ENCODE measurements at regions not wholly inside any gene's neighbourhood (a gene's known extent, or its start where the extent isn't known, plus 50 kb on each side); places are given as distances from the start of the nearest gene placed in this dataset.

DNA sequence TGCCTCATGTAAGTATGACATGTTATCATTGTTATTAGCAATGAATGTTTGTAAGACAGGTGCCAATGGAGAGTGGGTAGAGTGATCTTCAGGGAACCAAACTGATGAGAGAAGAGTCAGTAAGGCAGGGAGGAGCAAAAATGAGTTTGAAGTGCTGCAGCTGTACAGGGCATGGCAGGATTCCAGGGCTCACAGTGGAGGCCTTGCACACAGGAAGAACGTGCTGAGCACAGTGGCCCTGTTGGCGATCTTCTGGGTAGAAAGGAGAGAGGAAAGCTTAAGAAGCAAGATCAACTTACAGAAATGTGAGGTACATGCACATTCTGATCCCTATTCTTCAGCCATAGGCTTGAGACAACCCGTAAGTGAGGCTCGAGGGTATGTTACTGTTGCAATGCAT, 219.3 kb upstream of the TMEM45B start:
- Mint-ChIP-seq H3K9me3 (peaks cover 0 to 9% (median 0%) of the 10 kb centered on the region in 6 donors), H3K27me3 (ENCODE audit: low read depth in 3 of 3) (peaks cover 0 to 3% (median 2%) of the 10 kb centered on the region in 3 donors), H3K4me1 (no peaks in the 10 kb centered on the region), H3K4me3 (no peak overlapping the region), H3K36me3 (no peaks in the 10 kb centered on the region), H3K27ac (no peak overlapping the region)
- no peak for DNase-seq

DNA sequence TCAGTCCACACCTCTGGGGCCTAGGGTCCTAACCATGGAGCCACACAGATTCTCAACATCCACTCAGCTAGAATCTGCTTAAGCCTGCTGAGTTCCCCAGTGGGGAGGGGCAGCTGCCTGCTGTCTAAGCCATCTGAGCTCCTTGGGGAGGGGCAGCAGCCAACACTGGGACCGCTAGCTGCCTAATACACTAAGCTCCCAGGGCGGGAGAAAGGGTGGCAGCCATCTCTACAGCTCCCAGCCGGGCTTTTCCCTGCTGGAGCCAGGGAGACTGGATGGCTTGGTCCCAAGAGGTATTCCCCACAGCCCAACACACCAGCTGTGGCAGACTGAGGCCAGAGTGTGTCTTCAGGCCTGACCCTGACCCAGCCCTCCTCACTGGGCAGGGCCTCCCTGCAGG, 217.3 kb upstream of the TMEM45B start:
- Mint-ChIP-seq H3K4me3 (no peak overlapping the region), H3K36me3 (no peaks in the 10 kb centered on the region), H3K4me1 (no peaks in the 10 kb centered on the region), H3K27ac (no peak overlapping the region), H3K27me3 (ENCODE audit: low read depth in 3 of 3) (peaks cover 0 to 2% (median 2%) of the 10 kb centered on the region in 3 donors), H3K9me3 (peaks cover 0 to 9% (median 0%) of the 10 kb centered on the region in 6 donors)
- DNase-seq, result no peak

- H3K4me3 Mint-ChIP-seq, result no peak overlapping the region
- peaks cover 0 to 3% (median 0%) of the 10 kb centered on the region in 6 donors for H3K9me3 Mint-ChIP-seq
- no peak overlapping the region for H3K27ac Mint-ChIP-seq
- peaks cover 0 to 4% (median 0%) of the 10 kb centered on the region in 3 donors for H3K27me3 Mint-ChIP-seq (ENCODE audit: low read depth in 3 of 3)
- H3K4me1 Mint-ChIP-seq, result no peaks in the 10 kb centered on the region
- H3K36me3 Mint-ChIP-seq, result no peaks in the 10 kb centered on the region
- DNase-seq, result no peak
Observed at GRCh38 chr11:129605815-129606214, 209.8 kb upstream of the TMEM45B start.

DNA sequence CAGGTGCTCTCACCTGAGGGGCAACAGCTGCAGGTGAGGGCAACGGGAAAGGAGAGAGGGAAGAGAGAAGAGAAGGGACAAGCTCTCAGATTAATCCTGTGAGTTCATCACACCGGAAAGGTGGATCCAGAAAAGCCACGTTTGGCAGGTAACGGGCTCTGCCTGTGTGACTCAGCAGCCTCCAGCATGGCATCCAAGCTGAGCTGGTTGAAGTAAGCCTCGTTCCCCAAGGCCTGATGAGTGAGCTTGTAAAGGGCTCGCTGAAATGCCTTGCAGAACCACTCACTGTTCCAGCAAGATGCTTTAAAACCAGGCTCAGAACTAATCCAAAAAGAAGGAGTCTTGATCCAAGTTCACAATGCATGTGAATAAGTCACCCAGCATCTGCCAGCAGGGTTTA, 206.9 kb upstream of the TMEM45B start:
- no peaks in the 10 kb centered on the region for H3K4me1 Mint-ChIP-seq
- H3K4me3 Mint-ChIP-seq, result no peak overlapping the region
- no peak for DNase-seq
- H3K27ac Mint-ChIP-seq, result no peak overlapping the region
- H3K36me3 Mint-ChIP-seq, result no peaks in the 10 kb centered on the region
- H3K9me3 Mint-ChIP-seq, result peaks cover 0 to 3% (median 0%) of the 10 kb centered on the region in 6 donors
- peaks cover 0 to 4% (median 0%) of the 10 kb centered on the region in 3 donors for H3K27me3 Mint-ChIP-seq (ENCODE audit: low read depth in 3 of 3)

GRCh38 chr11:129610125-129610524, 205.5 kb upstream of the TMEM45B start:
- peaks cover 0 to 7% (median 0%) of the 10 kb centered on the region in 3 donors for H3K27me3 Mint-ChIP-seq (ENCODE audit: low read depth in 3 of 3)
- H3K27ac Mint-ChIP-seq, result no peak overlapping the region
- no peaks in the 10 kb centered on the region for H3K36me3 Mint-ChIP-seq

GRCh38 chr11:129610545-129610944, 205.1 kb upstream of the TMEM45B start:
- no peak for DNase-seq
- Mint-ChIP-seq H3K27ac (no peak overlapping the region), H3K9me3 (peaks cover 0 to 3% (median 0%) of the 10 kb centered on the region in 6 donors), H3K36me3 (no peaks in the 10 kb centered on the region), H3K4me3 (no peak overlapping the region), H3K4me1 (no peaks in the 10 kb centered on the region), H3K27me3 (ENCODE audit: low read depth in 3 of 3) (peaks cover 0 to 5% (median 0%) of the 10 kb centered on the region in 3 donors)

More at GRCh38 chr11:129610125-129610524, 205.5 kb upstream of the TMEM45B start:
- no peak overlapping the region for H3K4me3 Mint-ChIP-seq
- H3K4me1 Mint-ChIP-seq, result no peaks in the 10 kb centered on the region
- peaks cover 0 to 3% (median 0%) of the 10 kb centered on the region in 6 donors for H3K9me3 Mint-ChIP-seq
- no peak for DNase-seq

GRCh38 chr11:129611661-129612446, 203.8 kb upstream of the TMEM45B start:
- no peaks in the 10 kb centered on the region for H3K36me3 Mint-ChIP-seq
- no peak overlapping the region for H3K4me3 Mint-ChIP-seq
- DNase-seq, result no peak
- H3K9me3 Mint-ChIP-seq, result peaks cover 0 to 3% (median 0%) of the 10 kb centered on the region in 6 donors
- no peaks in the 10 kb centered on the region for H3K4me1 Mint-ChIP-seq
- peaks cover 0 to 5% (median 2%) of the 10 kb centered on the region in 3 donors for H3K27me3 Mint-ChIP-seq (ENCODE audit: low read depth in 3 of 3)
- H3K27ac Mint-ChIP-seq, result no peak overlapping the region

DNA sequence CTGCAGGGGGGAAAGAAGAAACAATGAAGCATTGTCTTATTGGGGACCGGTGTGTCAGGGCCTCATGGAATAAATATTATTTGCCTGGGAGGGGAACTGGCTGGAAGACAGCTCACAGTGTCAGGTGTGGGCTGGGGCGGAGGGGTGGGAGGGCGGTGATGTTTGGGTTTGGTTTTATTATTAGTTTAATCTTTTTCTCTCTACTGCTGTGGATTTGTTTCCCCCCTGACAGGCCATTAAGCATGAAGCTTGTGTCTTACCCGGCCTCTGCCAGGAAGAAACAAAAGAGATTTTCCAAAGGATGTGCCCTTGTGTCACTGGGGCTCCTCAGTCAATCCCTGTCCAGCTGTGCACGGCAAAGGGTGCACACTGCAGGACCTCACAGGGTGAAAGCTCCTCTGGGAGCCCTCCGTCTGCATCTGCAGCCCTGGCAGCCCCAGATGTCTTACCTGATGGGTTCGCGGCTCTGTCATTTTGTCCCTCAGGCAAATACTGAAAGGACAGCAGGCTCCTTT, 203.1 kb upstream of the TMEM45B start:
- no peak for DNase-seq
- Mint-ChIP-seq H3K4me1 (no peaks in the 10 kb centered on the region), H3K36me3 (no peaks in the 10 kb centered on the region)

DNA sequence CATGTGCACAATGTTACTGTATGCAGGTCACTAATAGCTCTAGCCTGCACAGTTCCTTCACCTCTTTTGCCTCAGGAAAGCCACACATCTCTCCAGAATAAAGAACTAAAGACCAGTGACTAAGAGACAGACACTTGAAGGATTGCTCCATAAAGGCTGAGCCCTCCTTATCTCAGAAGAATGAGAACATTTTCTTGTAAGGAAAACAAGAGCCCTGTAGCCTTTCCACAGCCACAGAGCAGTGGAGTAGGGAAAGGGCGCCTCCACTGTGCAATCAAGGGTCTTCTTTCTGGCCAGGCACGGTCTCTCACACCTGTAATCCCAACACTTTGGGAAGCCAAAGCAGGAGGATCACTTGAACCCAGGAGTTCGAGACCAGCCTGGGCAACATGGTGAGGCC, 202.6 kb upstream of the TMEM45B start:
- H3K9me3 Mint-ChIP-seq, result peaks cover 0 to 3% (median 0%) of the 10 kb centered on the region in 6 donors
- DNase-seq, result no peak
- peaks cover 2 to 4% (median 2%) of the 10 kb centered on the region in 3 donors for H3K27me3 Mint-ChIP-seq (ENCODE audit: low read depth in 3 of 3)
- no peak overlapping the region for H3K4me3 Mint-ChIP-seq
- H3K27ac Mint-ChIP-seq, result no peak overlapping the region
- no peaks in the 10 kb centered on the region for H3K4me1 Mint-ChIP-seq
- H3K36me3 Mint-ChIP-seq, result no peaks in the 10 kb centered on the region

More for the DNA sequence above, 203.1 kb upstream of the TMEM45B start:
- Mint-ChIP-seq H3K4me3 (no peak overlapping the region), H3K27me3 (ENCODE audit: low read depth in 3 of 3) (peaks cover 0 to 4% (median 2%) of the 10 kb centered on the region in 3 donors), H3K9me3 (peaks cover 0 to 3% (median 0%) of the 10 kb centered on the region in 6 donors), H3K27ac (no peak overlapping the region)

GRCh38 chr11:129614256-129614944, 201.2 kb upstream of the TMEM45B start:
- H3K27me3 Mint-ChIP-seq (ENCODE audit: low read depth in 3 of 3), result peaks cover 2 to 4% (median 2%) of the 10 kb centered on the region in 3 donors
- no peaks in the 10 kb centered on the region for H3K36me3 Mint-ChIP-seq
- H3K9me3 Mint-ChIP-seq, result peaks cover 0 to 3% (median 0%) of the 10 kb centered on the region in 6 donors
- H3K4me1 Mint-ChIP-seq, result no peaks in the 10 kb centered on the region
- no peak for DNase-seq
- H3K4me3 Mint-ChIP-seq, result no peak overlapping the region
- H3K27ac Mint-ChIP-seq, result no peak overlapping the region

DNA sequence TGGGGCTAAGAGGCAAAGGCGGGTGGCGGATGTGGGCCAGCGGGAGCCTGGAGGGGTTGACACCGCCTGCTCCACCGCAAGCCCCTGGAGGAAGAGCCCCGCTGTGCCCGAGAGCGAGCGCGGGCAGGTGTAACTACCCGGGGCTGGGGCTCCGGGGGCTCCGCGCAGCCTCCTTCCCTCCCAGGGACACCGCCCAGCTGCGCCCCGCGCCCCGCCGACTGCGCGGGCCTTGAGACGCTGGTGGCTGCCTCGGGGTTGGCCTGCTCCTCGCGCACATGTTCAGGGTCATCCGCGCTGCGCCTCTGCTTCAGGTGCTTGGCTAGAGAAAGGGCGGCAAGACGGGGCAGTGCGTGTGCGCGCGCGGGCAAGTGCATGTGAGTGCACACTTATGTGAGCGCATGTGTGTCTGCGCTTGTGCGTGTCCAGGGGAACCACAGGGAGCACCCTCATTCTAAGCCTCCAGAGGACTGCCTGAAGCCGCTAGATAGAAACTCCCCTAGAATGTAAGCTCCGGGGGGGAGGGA, 197.5 kb upstream of the TMEM45B start:
- Mint-ChIP-seq H3K27me3 (ENCODE audit: low read depth in 3 of 3) (peaks cover 2 to 8% (median 5%) of the 10 kb centered on the region in 3 donors), H3K4me3 (no peak overlapping the region), H3K9me3 (peaks cover 0 to 1% (median 0%) of the 10 kb centered on the region in 6 donors), H3K27ac (no peak overlapping the region), H3K4me1 (no peaks in the 10 kb centered on the region), H3K36me3 (no peaks in the 10 kb centered on the region)
- DNase-seq, result no peak

GRCh38 chr11:129620237-129621104, 195.2 kb upstream of the TMEM45B start:
- no peak for DNase-seq
- H3K27ac Mint-ChIP-seq, result no peak overlapping the region
- H3K9me3 Mint-ChIP-seq, result peaks cover 0 to 4% (median 0%) of the 10 kb centered on the region in 6 donors
- H3K36me3 Mint-ChIP-seq, result no peaks in the 10 kb centered on the region
- peaks cover 2 to 10% (median 2%) of the 10 kb centered on the region in 3 donors for H3K27me3 Mint-ChIP-seq (ENCODE audit: low read depth in 3 of 3)
- no peaks in the 10 kb centered on the region for H3K4me1 Mint-ChIP-seq
- H3K4me3 Mint-ChIP-seq, result no peak overlapping the region

DNA sequence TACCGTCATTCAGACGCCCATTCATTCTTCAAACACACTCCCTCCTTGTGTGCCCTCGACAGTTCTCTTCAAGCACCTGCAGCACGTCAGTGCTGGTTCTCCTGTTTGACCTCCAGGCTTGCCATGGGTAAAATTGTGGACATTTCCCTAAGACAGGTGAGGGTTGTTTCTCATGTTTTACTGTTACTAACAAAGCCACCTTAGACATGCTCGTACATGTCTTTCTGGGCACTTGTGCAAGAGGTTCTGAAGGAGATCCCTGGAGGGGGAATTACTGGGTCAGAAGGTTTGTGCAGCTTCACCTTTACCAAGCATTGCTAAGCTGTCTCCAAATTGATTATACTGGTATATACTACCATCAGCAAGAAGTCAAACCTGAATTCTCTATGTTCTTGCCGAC, 189.7 kb upstream of the TMEM45B start:
- H3K4me1 Mint-ChIP-seq, result no peaks in the 10 kb centered on the region
- no peak overlapping the region for H3K27ac Mint-ChIP-seq
- H3K9me3 Mint-ChIP-seq, result peaks cover 0 to 6% (median 0%) of the 10 kb centered on the region in 6 donors
- no peak for DNase-seq
- H3K27me3 Mint-ChIP-seq (ENCODE audit: low read depth in 3 of 3), result peaks cover 2 to 11% (median 6%) of the 10 kb centered on the region in 3 donors
- no peaks in the 10 kb centered on the region for H3K36me3 Mint-ChIP-seq
- H3K4me3 Mint-ChIP-seq, result peak overlapping the region in 1 of 5 donors; percentile 14
